ENCODE measurements at regions not wholly inside any gene's neighbourhood (a gene's known extent, or its start where the extent isn't known, plus 50 kb on each side); places are given as distances from the start of the nearest gene placed in this dataset.
A peak's percentile ranks its signal among the peaks of the same experiment; 100 is the strongest.

- no peaks in the 10 kb centered on the region for H3K4me1 Mint-ChIP-seq
- H3K9me3 Mint-ChIP-seq: peaks cover 0 to 1% (median 0%) of the 10 kb centered on the region in 7 donors
- peaks cover 9% of the 10 kb centered on the region for H3K27me3 Mint-ChIP-seq
- H3K36me3 Mint-ChIP-seq: no peaks in the 10 kb centered on the region
- ATAC-seq (ENCODE audit: low read depth in 2 of 2) (no peak), DNase-seq (no peak)
- no peaks in the 10 kb centered on the region for H3K27me3 ChIP-seq (ENCODE audit: control insufficient read depth, insufficient read depth, low read length)
- H3K27ac Mint-ChIP-seq: no peak overlapping the region
- no peak overlapping the region for H3K27ac ChIP-seq (ENCODE audit: insufficient read depth, low read length, poor library complexity, severe bottlenecking)
- H3K4me3 Mint-ChIP-seq: no peak overlapping the region
- H3K9me3 ChIP-seq (ENCODE audit: control insufficient read depth in 2 of 2, low read length in 2 of 2): no peaks in the 10 kb centered on the region
- H3K4me1 ChIP-seq (ENCODE audit: control insufficient read depth, insufficient read depth, low read length, poor library complexity, severe bottlenecking): no peaks in the 10 kb centered on the region
- no peaks in the 10 kb centered on the region for H3K36me3 ChIP-seq (ENCODE audit: control insufficient read depth, insufficient read depth, low read length)
- H3K4me3 ChIP-seq (ENCODE audit: low read depth, low read length): no peak overlapping the region
Observed at GRCh38 chr14:44833376-44834060, 128.2 kb downstream of the KLHL28 start.

- Histone ChIP-seq H3K9me3 (ENCODE audit: control insufficient read depth in 2 of 2, low read length in 2 of 2) (no peaks in the 10 kb centered on the region), H3K27ac (ENCODE audit: insufficient read depth, low read length, poor library complexity, severe bottlenecking) (no peak overlapping the region), H3K36me3 (ENCODE audit: control insufficient read depth, insufficient read depth, low read length) (no peaks in the 10 kb centered on the region), H3K27me3 (ENCODE audit: control insufficient read depth, insufficient read depth, low read length) (no peaks in the 10 kb centered on the region), H3K4me3 (ENCODE audit: low read depth, low read length) (no peak overlapping the region), H3K4me1 (ENCODE audit: control insufficient read depth, insufficient read depth, low read length, poor library complexity, severe bottlenecking) (no peaks in the 10 kb centered on the region)
- no peaks in the 10 kb centered on the region for H3K9me3 Mint-ChIP-seq
- peak overlapping the region in 1 of 3 donors; percentile 0 for H3K27ac Mint-ChIP-seq
- peaks cover 8% of the 10 kb centered on the region for H3K27me3 Mint-ChIP-seq
- H3K4me3 Mint-ChIP-seq: no peak overlapping the region
- no peaks in the 10 kb centered on the region for H3K36me3 Mint-ChIP-seq
- DNase-seq: no peak
- no peak for ATAC-seq (ENCODE audit: low read depth in 2 of 2)
- no peaks in the 10 kb centered on the region for H3K4me1 Mint-ChIP-seq
Observed at GRCh38 chr14:44830371-44830770, 131.4 kb downstream of the KLHL28 start.

- no peak for DNase-seq
- Histone ChIP-seq H3K27ac (ENCODE audit: insufficient read depth, low read length, poor library complexity, severe bottlenecking) (no peak overlapping the region), H3K4me3 (ENCODE audit: low read depth, low read length) (no peak overlapping the region), H3K36me3 (ENCODE audit: control insufficient read depth, insufficient read depth, low read length) (no peaks in the 10 kb centered on the region), H3K27me3 (ENCODE audit: control insufficient read depth, insufficient read depth, low read length) (no peaks in the 10 kb centered on the region), H3K4me1 (ENCODE audit: control insufficient read depth, insufficient read depth, low read length, poor library complexity, severe bottlenecking) (no peaks in the 10 kb centered on the region), H3K9me3 (ENCODE audit: control insufficient read depth in 2 of 2, low read length in 2 of 2) (no peaks in the 10 kb centered on the region)
- H3K36me3 Mint-ChIP-seq: no peaks in the 10 kb centered on the region
- H3K27me3 Mint-ChIP-seq: peaks cover 11% of the 10 kb centered on the region
- H3K4me1 Mint-ChIP-seq: no peaks in the 10 kb centered on the region
- no peak for ATAC-seq (ENCODE audit: low read depth in 2 of 2)
- no peak overlapping the region for H3K27ac Mint-ChIP-seq
- no peak overlapping the region for H3K4me3 Mint-ChIP-seq
- peaks cover 0 to 2% (median 0%) of the 10 kb centered on the region in 7 donors for H3K9me3 Mint-ChIP-seq
Observed at GRCh38 chr14:44829021-44829420, 132.7 kb downstream of the KLHL28 start.

DNA sequence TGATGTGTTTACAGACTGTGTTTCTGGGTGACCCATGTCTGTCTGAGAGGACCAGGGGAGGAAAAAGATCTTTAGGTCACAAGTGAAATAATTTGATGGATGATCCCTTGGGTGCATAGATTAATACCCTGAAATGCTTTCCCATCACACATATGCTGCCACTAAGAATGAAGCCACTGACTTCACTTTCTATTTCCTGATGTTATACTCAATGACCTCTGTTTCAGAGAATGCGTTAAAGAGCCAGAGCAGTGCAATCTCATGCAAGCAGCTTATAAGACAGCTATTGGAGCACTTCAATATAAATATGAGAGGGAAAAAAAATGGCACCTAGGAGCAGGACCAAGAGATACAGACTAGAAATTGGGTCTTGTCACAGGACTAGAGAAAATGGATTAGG, 133.7 kb downstream of the KLHL28 start:
- Histone ChIP-seq H3K4me1 (ENCODE audit: control insufficient read depth, insufficient read depth, low read length, poor library complexity, severe bottlenecking) (no peaks in the 10 kb centered on the region), H3K9me3 (ENCODE audit: control insufficient read depth in 2 of 2, low read length in 2 of 2) (no peaks in the 10 kb centered on the region)
- no peak overlapping the region for H3K27ac Mint-ChIP-seq

GRCh38 chr14:44820230-44820964, 141.3 kb downstream of the KLHL28 start:
- Mint-ChIP-seq H3K27me3 (peaks cover 5% of the 10 kb centered on the region), H3K9me3 (peaks cover 0 to 7% (median 0%) of the 10 kb centered on the region in 7 donors), H3K4me3 (no peak overlapping the region), H3K4me1 (no peaks in the 10 kb centered on the region), H3K27ac (no peak overlapping the region), H3K36me3 (no peaks in the 10 kb centered on the region)
- H3K4me1 ChIP-seq (ENCODE audit: control insufficient read depth, insufficient read depth, low read length, poor library complexity, severe bottlenecking): no peaks in the 10 kb centered on the region
- no peaks in the 10 kb centered on the region for H3K9me3 ChIP-seq (ENCODE audit: control insufficient read depth in 2 of 2, low read length in 2 of 2)
- no peak overlapping the region for H3K27ac ChIP-seq (ENCODE audit: insufficient read depth, low read length, poor library complexity, severe bottlenecking)
- H3K36me3 ChIP-seq (ENCODE audit: control insufficient read depth, insufficient read depth, low read length): no peaks in the 10 kb centered on the region
- no peak overlapping the region for H3K4me3 ChIP-seq (ENCODE audit: low read depth, low read length)
- no peak for DNase-seq
- no peak for ATAC-seq (ENCODE audit: low read depth in 2 of 2)
- H3K27me3 ChIP-seq (ENCODE audit: control insufficient read depth, insufficient read depth, low read length): peaks cover 4% of the 10 kb centered on the region

More for the DNA sequence above, 133.7 kb downstream of the KLHL28 start:
- H3K4me3 Mint-ChIP-seq: no peak overlapping the region
- no peaks in the 10 kb centered on the region for H3K4me1 Mint-ChIP-seq
- DNase-seq: no peak
- no peaks in the 10 kb centered on the region for H3K36me3 Mint-ChIP-seq
- no peaks in the 10 kb centered on the region for H3K36me3 ChIP-seq (ENCODE audit: control insufficient read depth, insufficient read depth, low read length)
- H3K27me3 Mint-ChIP-seq: peaks cover 13% of the 10 kb centered on the region
- peaks cover 0 to 7% (median 0%) of the 10 kb centered on the region in 7 donors for H3K9me3 Mint-ChIP-seq
- H3K4me3 ChIP-seq (ENCODE audit: low read depth, low read length): no peak overlapping the region
- H3K27me3 ChIP-seq (ENCODE audit: control insufficient read depth, insufficient read depth, low read length): no peaks in the 10 kb centered on the region
- no peak overlapping the region for H3K27ac ChIP-seq (ENCODE audit: insufficient read depth, low read length, poor library complexity, severe bottlenecking)
- ATAC-seq (ENCODE audit: low read depth in 2 of 2): no peak

DNA sequence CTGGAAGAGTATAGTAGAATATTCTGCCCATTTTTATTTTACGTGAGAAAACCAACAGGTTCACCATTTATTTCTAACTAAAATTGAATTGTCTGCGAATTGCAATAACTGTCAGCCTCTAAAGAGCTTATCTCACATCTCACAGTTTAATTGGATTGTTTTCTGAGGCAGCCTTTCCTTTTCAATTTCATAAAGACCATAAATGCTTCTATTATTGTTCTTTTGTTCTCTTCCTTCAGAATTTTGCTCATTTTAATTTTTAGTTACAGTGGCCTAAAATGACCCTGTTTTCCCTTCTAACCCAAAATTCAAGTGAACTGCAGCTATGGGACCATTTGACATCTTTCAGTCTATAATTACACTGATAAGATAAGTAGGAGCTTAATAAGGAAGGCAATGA, 147.6 kb downstream of the KLHL28 start:
- H3K9me3 ChIP-seq (ENCODE audit: control insufficient read depth in 2 of 2, low read length in 2 of 2): no peaks in the 10 kb centered on the region

DNA sequence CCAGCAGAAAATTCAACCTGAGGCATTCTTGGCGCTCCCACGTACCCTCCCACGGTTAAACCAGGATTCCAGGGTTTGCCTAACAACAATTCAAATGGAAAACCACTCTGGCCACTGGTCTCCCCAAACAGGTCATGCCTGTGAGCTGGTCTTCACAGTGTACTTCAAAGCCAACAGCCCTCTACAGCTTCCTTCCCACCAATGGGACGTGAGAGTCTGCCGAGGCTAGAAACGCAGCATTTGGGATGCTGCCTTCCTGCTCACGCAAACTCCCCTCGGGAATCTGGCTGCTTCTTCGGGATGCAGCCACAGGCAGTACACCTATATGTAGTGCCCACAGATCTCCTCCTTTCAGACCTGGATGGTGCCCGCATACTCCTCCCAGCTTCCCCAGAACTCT, 149.1 kb downstream of the KLHL28 start:
- ATAC-seq (ENCODE audit: low read depth in 2 of 2): no peak
- no peak overlapping the region for H3K4me3 ChIP-seq (ENCODE audit: low read depth, low read length)
- H3K9me3 ChIP-seq (ENCODE audit: control insufficient read depth in 2 of 2, low read length in 2 of 2): no peaks in the 10 kb centered on the region
- H3K27me3 ChIP-seq (ENCODE audit: control insufficient read depth, insufficient read depth, low read length): peaks cover 2% of the 10 kb centered on the region
- Mint-ChIP-seq H3K36me3 (no peaks in the 10 kb centered on the region), H3K27ac (no peak overlapping the region), H3K9me3 (peaks cover 0 to 3% (median 0%) of the 10 kb centered on the region in 7 donors), H3K4me1 (no peaks in the 10 kb centered on the region), H3K27me3 (no peaks in the 10 kb centered on the region), H3K4me3 (no peak overlapping the region)
- no peaks in the 10 kb centered on the region for H3K4me1 ChIP-seq (ENCODE audit: control insufficient read depth, insufficient read depth, low read length, poor library complexity, severe bottlenecking)
- H3K27ac ChIP-seq (ENCODE audit: insufficient read depth, low read length, poor library complexity, severe bottlenecking): no peak overlapping the region
- H3K36me3 ChIP-seq (ENCODE audit: control insufficient read depth, insufficient read depth, low read length): no peaks in the 10 kb centered on the region
- DNase-seq: no peak

More for the DNA sequence above, 147.6 kb downstream of the KLHL28 start:
- no peak overlapping the region for H3K27ac ChIP-seq (ENCODE audit: insufficient read depth, low read length, poor library complexity, severe bottlenecking)
- H3K36me3 Mint-ChIP-seq: no peaks in the 10 kb centered on the region
- peaks cover 0 to 3% (median 0%) of the 10 kb centered on the region in 7 donors for H3K9me3 Mint-ChIP-seq
- DNase-seq (no peak), ATAC-seq (ENCODE audit: low read depth in 2 of 2) (no peak)
- H3K27ac Mint-ChIP-seq: no peak overlapping the region
- no peak overlapping the region for H3K4me3 ChIP-seq (ENCODE audit: low read depth, low read length)
- no peaks in the 10 kb centered on the region for H3K4me1 Mint-ChIP-seq
- H3K27me3 ChIP-seq (ENCODE audit: control insufficient read depth, insufficient read depth, low read length): peaks cover 2% of the 10 kb centered on the region
- H3K4me3 Mint-ChIP-seq: no peak overlapping the region
- no peaks in the 10 kb centered on the region for H3K36me3 ChIP-seq (ENCODE audit: control insufficient read depth, insufficient read depth, low read length)
- H3K4me1 ChIP-seq (ENCODE audit: control insufficient read depth, insufficient read depth, low read length, poor library complexity, severe bottlenecking): no peaks in the 10 kb centered on the region
- H3K27me3 Mint-ChIP-seq: no peaks in the 10 kb centered on the region

GRCh38 chr14:44804391-44804790, 157.4 kb downstream of the KLHL28 start:
- Mint-ChIP-seq H3K4me3 (no peak overlapping the region), H3K27me3 (no peaks in the 10 kb centered on the region), H3K4me1 (no peaks in the 10 kb centered on the region), H3K9me3 (peaks cover 0 to 3% (median 0%) of the 10 kb centered on the region in 7 donors), H3K36me3 (no peaks in the 10 kb centered on the region), H3K27ac (no peak overlapping the region)
- Histone ChIP-seq H3K4me3 (ENCODE audit: low read depth, low read length) (no peak overlapping the region), H3K27ac (ENCODE audit: insufficient read depth, low read length, poor library complexity, severe bottlenecking) (no peak overlapping the region), H3K27me3 (ENCODE audit: control insufficient read depth, insufficient read depth, low read length) (no peaks in the 10 kb centered on the region), H3K36me3 (ENCODE audit: control insufficient read depth, insufficient read depth, low read length) (no peaks in the 10 kb centered on the region), H3K4me1 (ENCODE audit: control insufficient read depth, insufficient read depth, low read length, poor library complexity, severe bottlenecking) (no peaks in the 10 kb centered on the region), H3K9me3 (ENCODE audit: control insufficient read depth in 2 of 2, low read length in 2 of 2) (no peaks in the 10 kb centered on the region)
- DNase-seq (no peak), ATAC-seq (ENCODE audit: low read depth in 2 of 2) (no peak)
